LNCAP (cell line): ENCODE measurements at regions not wholly inside any gene's neighbourhood (a gene's known extent, or its start where the extent isn't known, plus 50 kb on each side); places are given as distances from the start of the nearest gene placed in this dataset.

Source experiments
- CTCF ChIP-seq: fragments of 450-650 bp; IDR thresholded peaks from 2 replicates; pipeline ENCODE4 v1.5.1; 2017; ENCODE audit warnings: mild to moderate bottlenecking

- TF ChIP-seq CTCF, result no peak
These were observed 176.1 kb downstream of the PCSK1 start for GRCh38 chr5:96256795-96257470.

GRCh38 chr5:96254980-96255691 lies 177.9 kb downstream of the PCSK1 start:
- no peak for TF ChIP-seq CTCF

- TF ChIP-seq CTCF, result no peak
These were observed 179.9 kb downstream of the PCSK1 start for GRCh38 chr5:96253140-96253539.

- no peak for TF ChIP-seq CTCF
These were observed 180.5 kb downstream of the PCSK1 start for GRCh38 chr5:96252596-96252995.

- no peak for TF ChIP-seq CTCF
These were observed 182.3 kb downstream of the PCSK1 start for GRCh38 chr5:96250782-96251181.

GRCh38 chr5:96248131-96248530 lies 184.9 kb downstream of the PCSK1 start:
- no peak for TF ChIP-seq CTCF

GRCh38 chr5:96247708-96248107 lies 185.3 kb downstream of the PCSK1 start:
- TF ChIP-seq CTCF, result no peak
